HepG2 (cell line): ENCODE measurements at regions not wholly inside any gene's neighbourhood (a gene's known extent, or its start where the extent isn't known, plus 50 kb on each side); places are given as distances from the start of the nearest gene placed in this dataset.

ENCODE experiments used
- ATAC-seq: fragments of 200-7000 bp; cut with Tn5 transposase; 3 replicates; pipeline ENCODE4 v1.9.1; 2020; ENCODE audit warnings: mild to moderate bottlenecking, moderate library complexity
- BruUV-seq: library from RNA; stranded (reverse); fragments of 400-500 nt; replicated peaks from 2 replicates; lab custom pipeline; 2021; lab: Mats Ljungman, UMichigan
- CTCF ChIA-PET: fragments of 300-600 bp; formaldehyde crosslinking; extraction: SDS; loops from one replicate; lab custom pipeline; 2021; ENCODE audit warnings: low total read pairs, inconsistent platforms, low intra/inter-chr PET ratio; lab: Yijun Ruan, JAX
- POLR2A ChIA-PET: fragments of 350-600 bp; sonication (Branson Sonifier 250); formaldehyde crosslinking; loops from one replicate; lab custom pipeline; 2020; ENCODE audit warnings: antibody characterized with exemption, inconsistent platforms; lab: Yijun Ruan, JAX
- DNase-seq: peaks from one replicate; pipeline ENCODE4 v3.0.0-alpha.2; 2015; ENCODE audit warnings: low spot score
- FAIRE-seq: peaks from 3 replicates; lab custom pipeline; 2011; peaks lifted over from hg19 to GRCh38; lab: Jason Lieb, UNC
- H2AFZ ChIP-seq: one replicate; pipeline ENCODE4 v1.6.1; 2011; ENCODE audit warnings: low read length, inconsistent platforms
- H3K27ac ChIP-seq: fragments of 300-600 bp; 3 replicates; pipeline ENCODE4 v1.8.0; 2011; ENCODE audit warnings: mixed run types, mild to moderate bottlenecking, mixed read lengths, low read length, inconsistent platforms; ENCODE audit not compliant: insufficient read depth; ENCODE audit errors: extremely low read length
- H3K27me3 ChIP-seq, 2 experiments: fragments of 200-600 bp in 1 of 2; 2 replicates in 1 of 2; 3 replicates in 1 of 2; pipeline versions ENCODE4 v1.6.0 to v1.8.0; 2011; ENCODE audit warnings: low read length in 2 of 2, mild to moderate bottlenecking in 2 of 2, moderate library complexity in 2 of 2, inconsistent platforms in 1 of 2; ENCODE audit not compliant: insufficient read depth in 2 of 2, control insufficient read depth in 1 of 2
- H3K36me3 ChIP-seq, 2 experiments: fragments of 200-600 bp in 1 of 2; replicated peaks in 1 of 2; 2 replicates in 1 of 2; 3 replicates in 1 of 2; pipeline versions ENCODE4 v1.5.1 to v1.8.0; 2011; ENCODE audit warnings: low read length in 2 of 2, inconsistent platforms in 1 of 2; ENCODE audit not compliant: insufficient read depth in 2 of 2, control insufficient read depth in 1 of 2
- H3K4me1 ChIP-seq: 2 replicates; pipeline ENCODE4 v1.5.1; 2012; ENCODE audit warnings: low read length, inconsistent platforms; ENCODE audit not compliant: insufficient read depth
- H3K4me2 ChIP-seq: 2 replicates; pipeline ENCODE4 v1.6.0; 2011; ENCODE audit warnings: low read depth, low read length, inconsistent platforms
- H3K4me3 ChIP-seq, 3 experiments: fragments of 200-600 bp in 1 of 3; sonication (generic), shearing (Covaris generic) in 1 of 3; replicated peaks in 1 of 3; 2 replicates each; pipeline ENCODE4 v1.5.1; 2011 to 2016; ENCODE audit warnings: low read length in 3 of 3, inconsistent platforms in 2 of 3, low read depth in 2 of 3, mild to moderate bottlenecking in 2 of 3, control low read depth in 1 of 3, mixed read lengths in 1 of 3; ENCODE audit not compliant: insufficient read depth in 1 of 3
- H3K79me2 ChIP-seq: one replicate; pipeline ENCODE4 v1.6.1; 2011; ENCODE audit warnings: low read length, inconsistent platforms; ENCODE audit not compliant: insufficient read depth
- H3K9ac ChIP-seq: 2 replicates; pipeline ENCODE4 v1.6.0; 2011; ENCODE audit warnings: mild to moderate bottlenecking, low read depth, low read length, inconsistent platforms; ENCODE audit not compliant: insufficient read depth
- H3K9me3 ChIP-seq: 2 replicates; pipeline ENCODE4 v1.5.1; 2012; ENCODE audit warnings: mild to moderate bottlenecking, low read length
- H4K20me1 ChIP-seq: 2 replicates; pipeline ENCODE4 v1.6.0; 2011; ENCODE audit warnings: inconsistent platforms, mild to moderate bottlenecking, low read length, moderate library complexity; ENCODE audit not compliant: insufficient read depth
- RBM39 ChIP-seq: fragments of 200-400 bp; formaldehyde crosslinking; IDR thresholded peaks from one replicate; pipeline ENCODE4 v1.6.1; 2018; ENCODE audit warnings: antibody characterized with exemption, mild to moderate bottlenecking, low read depth, low read length; ENCODE audit not compliant: poor library complexity, severe bottlenecking
- WGBS: methylation state at CpG from one replicate; pipeline ENCODE4 v1.1.6; 2017; ENCODE audit warnings: low lambda C conversion rate; 5-methylcytosine and 5-hydroxymethylcytosine counted together
- in situ Hi-C: cut with HindIII; loops from 2 replicates; pipeline ENCODE4 v1.10.0; 2017; ENCODE audit warnings: low pct_unique_long_range_greater_than_20kb; ENCODE audit not compliant: extremely low pct_ligation_motif_present
- intact Hi-C: fragments of 100-400 bp; cut with micrococcal nuclease; formaldehyde crosslinking; loops from one replicate; pipeline ENCODE4 v1.10.0; 2022; ENCODE audit not compliant: unreplicated experiment
- TF ChIP-seq, protein P1 (sequence below), 2 experiments: fragments of 450-650 bp in 1 of 2; sonication (generic) in 1 of 2; formaldehyde crosslinking in 1 of 2; IDR thresholded peaks; 2 replicates each; pipeline versions ENCODE4 v1.6.1 to v1.8.0; 2016 to 2022; ENCODE audit warnings: antibody characterized with exemption in 1 of 2, mild to moderate bottlenecking in 1 of 2, missing genetic modification reagents in 1 of 2

DNA sequence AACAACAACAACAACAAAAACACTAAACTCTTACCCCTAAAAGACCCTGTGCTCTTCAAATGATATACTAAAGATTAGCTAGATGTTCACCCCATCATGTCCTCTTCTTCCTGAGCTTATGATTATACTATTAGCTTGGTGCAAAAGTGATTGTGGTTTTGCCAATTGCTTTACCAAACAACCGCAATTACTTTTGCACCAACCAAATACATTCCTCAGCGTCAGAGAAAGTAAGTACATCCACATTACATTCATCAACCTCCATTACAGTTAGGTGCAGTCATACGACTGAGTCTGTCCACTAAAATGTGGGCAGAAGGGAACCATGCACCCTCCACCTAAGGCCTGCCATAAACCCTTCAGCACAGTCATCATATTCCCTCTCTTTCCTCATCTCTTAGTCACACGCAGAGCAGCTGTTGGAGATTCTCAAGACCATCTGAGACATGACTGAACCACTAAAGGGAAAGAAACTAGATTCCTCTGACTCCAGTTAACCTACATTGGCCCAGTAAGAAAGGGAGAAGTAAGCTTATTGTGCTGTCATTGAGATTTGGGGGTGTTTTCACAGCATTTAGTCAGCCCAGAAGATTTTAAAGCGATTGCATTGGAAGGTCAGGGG, 181.6 kb upstream of the TLE4 start:
- FAIRE-seq (no peak), DNase-seq (no peak), ATAC-seq (no peak)
- Histone ChIP-seq H3K4me3 (no peak overlapping the region), H3K9ac (no peak overlapping the region), H3K9me3 (no peaks in the 10 kb centered on the region), H3K36me3 (no peaks in the 10 kb centered on the region), H3K4me2 (no peak overlapping the region), H4K20me1 (no peaks in the 10 kb centered on the region), H3K4me1 (no peaks in the 10 kb centered on the region), H3K27me3 (no peaks in the 10 kb centered on the region), H3K79me2 (no peaks in the 10 kb centered on the region), H2AFZ (no peak overlapping the region), H3K27ac (no peak overlapping the region)
- intact Hi-C loops: no loop called here
- BruUV-seq: no TSS peak
- TF ChIP-seq RBM39: no peak
- TF ChIP-seq, protein P1, sequence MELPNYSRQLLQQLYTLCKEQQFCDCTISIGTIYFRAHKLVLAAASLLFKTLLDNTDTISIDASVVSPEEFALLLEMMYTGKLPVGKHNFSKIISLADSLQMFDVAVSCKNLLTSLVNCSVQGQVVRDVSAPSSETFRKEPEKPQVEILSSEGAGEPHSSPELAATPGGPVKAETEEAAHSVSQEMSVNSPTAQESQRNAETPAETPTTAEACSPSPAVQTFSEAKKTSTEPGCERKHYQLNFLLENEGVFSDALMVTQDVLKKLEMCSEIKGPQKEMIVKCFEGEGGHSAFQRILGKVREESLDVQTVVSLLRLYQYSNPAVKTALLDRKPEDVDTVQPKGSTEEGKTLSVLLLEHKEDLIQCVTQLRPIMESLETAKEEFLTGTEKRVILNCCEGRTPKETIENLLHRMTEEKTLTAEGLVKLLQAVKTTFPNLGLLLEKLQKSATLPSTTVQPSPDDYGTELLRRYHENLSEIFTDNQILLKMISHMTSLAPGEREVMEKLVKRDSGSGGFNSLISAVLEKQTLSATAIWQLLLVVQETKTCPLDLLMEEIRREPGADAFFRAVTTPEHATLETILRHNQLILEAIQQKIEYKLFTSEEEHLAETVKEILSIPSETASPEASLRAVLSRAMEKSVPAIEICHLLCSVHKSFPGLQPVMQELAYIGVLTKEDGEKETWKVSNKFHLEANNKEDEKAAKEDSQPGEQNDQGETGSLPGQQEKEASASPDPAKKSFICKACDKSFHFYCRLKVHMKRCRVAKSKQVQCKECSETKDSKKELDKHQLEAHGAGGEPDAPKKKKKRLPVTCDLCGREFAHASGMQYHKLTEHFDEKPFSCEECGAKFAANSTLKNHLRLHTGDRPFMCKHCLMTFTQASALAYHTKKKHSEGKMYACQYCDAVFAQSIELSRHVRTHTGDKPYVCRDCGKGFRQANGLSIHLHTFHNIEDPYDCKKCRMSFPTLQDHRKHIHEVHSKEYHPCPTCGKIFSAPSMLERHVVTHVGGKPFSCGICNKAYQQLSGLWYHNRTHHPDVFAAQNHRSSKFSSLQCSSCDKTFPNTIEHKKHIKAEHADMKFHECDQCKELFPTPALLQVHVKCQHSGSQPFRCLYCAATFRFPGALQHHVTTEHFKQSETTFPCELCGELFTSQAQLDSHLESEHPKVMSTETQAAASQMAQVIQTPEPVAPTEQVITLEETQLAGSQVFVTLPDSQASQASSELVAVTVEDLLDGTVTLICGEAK (IDR thresholded peaks at IDR 0.05): peak; percentile 72; the same call in 1 of the 2 replicates
- TF ChIP-seq, protein P1 (CRISPR knock-in tag; IDR thresholded peaks at IDR 0.05): no peak
- in situ Hi-C loops: no loop called here
- ChIA-PET POLR2A (no interaction called here), CTCF (no interaction called here)
- 22% methylated on average over 5 of the region's 5 CpGs for WGBS
